MCF 10A (cell line): ENCODE measurements at regions not wholly inside any gene's neighbourhood (a gene's known extent, or its start where the extent isn't known, plus 50 kb on each side); places are given as distances from the start of the nearest gene placed in this dataset.

Source experiments
- BruUV-seq: library from RNA; stranded (reverse); fragments of 400-500 nt; replicated peaks from 2 replicates; lab custom pipeline; 2021; lab: Mats Ljungman, UMichigan
- CTCF ChIA-PET: fragments of 300-600 bp; sonication (Branson Sonifier 250); formaldehyde crosslinking; extraction: SDS; loops from one replicate; lab custom pipeline; 2021; ENCODE audit warnings: antibody characterized with exemption, inconsistent platforms; lab: Yijun Ruan, JAX
- POLR2A ChIA-PET: fragments of 300-600, 350-650 bp; sonication (Branson Sonifier 250); formaldehyde crosslinking; extraction: SDS; loops from one replicate; lab custom pipeline; 2020; ENCODE audit warnings: antibody characterized with exemption, inconsistent platforms; lab: Yijun Ruan, JAX
- DNase-seq: peaks from one replicate; pipeline ENCODE4 v3.0.0-alpha.2; 2018; ENCODE audit not compliant: unreplicated experiment
- H3K27ac Mint-ChIP-seq: one replicate; pipeline ENCODE4 v1.8.0; 2022; ENCODE audit warnings: mild to moderate bottlenecking, low read depth, mixed read lengths; ENCODE audit not compliant: unreplicated experiment
- H3K27me3 Mint-ChIP-seq: one replicate; pipeline ENCODE4 v1.8.0; 2022; ENCODE audit warnings: mixed read lengths; ENCODE audit not compliant: insufficient read depth, unreplicated experiment
- H3K36me3 Mint-ChIP-seq: one replicate; pipeline ENCODE4 v1.8.0; 2022; ENCODE audit warnings: mild to moderate bottlenecking, moderate library complexity, mixed read lengths; ENCODE audit not compliant: insufficient read depth, unreplicated experiment
- H3K4me1 Mint-ChIP-seq: one replicate; pipeline ENCODE4 v1.8.0; 2022; ENCODE audit warnings: mixed read lengths; ENCODE audit not compliant: insufficient read depth, unreplicated experiment
- H3K4me3 Mint-ChIP-seq: one replicate; pipeline ENCODE4 v1.8.0; 2022; ENCODE audit warnings: mild to moderate bottlenecking, moderate library complexity, mixed read lengths; ENCODE audit not compliant: unreplicated experiment
- H3K9me3 Mint-ChIP-seq: one replicate; pipeline ENCODE4 v1.8.0; 2022; ENCODE audit warnings: mixed read lengths; ENCODE audit not compliant: unreplicated experiment
- intact Hi-C: fragments of 100-400 bp; cut with micrococcal nuclease; formaldehyde crosslinking; loops from 2 replicates; pipeline ENCODE4 v1.14.1; 2022
- TF ChIP-seq, protein P1 (sequence below): fragments of 200-600 bp; IDR thresholded peaks from one replicate; pipeline ENCODE4 v1.8.0; 2022; ENCODE audit warnings: antibody characterized with exemption, mild to moderate bottlenecking; ENCODE audit not compliant: unreplicated experiment

DNA sequence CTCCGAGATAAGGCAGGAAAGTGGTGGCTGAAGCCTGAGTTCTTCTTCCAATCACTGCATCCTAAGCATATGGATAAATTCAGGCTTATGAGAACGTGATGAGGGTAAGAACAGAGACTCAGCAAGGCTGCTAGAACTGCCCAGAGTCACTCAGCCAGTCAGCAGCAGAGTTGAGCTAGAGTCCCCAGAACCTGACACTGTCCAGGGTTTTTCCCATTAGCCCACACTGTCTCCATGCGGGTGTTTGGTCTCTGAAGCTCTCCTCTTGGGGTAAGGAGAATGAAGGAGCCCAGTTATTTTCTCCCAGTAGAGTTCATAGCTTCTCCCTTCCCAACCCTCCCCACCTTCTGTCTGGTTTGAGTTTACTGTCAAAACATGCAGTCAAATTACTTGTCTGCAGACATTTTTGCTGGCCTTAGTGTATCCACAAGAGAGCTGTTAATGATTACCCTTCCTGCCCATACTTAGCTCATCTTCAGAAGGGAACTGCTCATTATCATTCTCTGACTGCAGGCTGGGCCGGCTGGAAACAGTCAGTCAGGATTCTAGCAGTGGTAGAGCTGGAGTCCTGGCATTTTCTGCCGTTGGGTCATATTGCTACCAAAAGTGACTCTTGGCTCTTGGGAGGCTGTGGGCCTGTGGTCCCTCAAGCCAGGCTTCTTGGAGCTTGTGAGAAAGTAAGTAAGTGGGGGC, 460.0 kb downstream of the HS3ST3B1 start:
- no peak for DNase-seq
- H3K4me3 Mint-ChIP-seq = no peak overlapping the region
- no TSS peak for BruUV-seq
- H3K4me1 Mint-ChIP-seq = no peaks in the 10 kb centered on the region
- H3K27ac Mint-ChIP-seq = no peak overlapping the region
- no peaks in the 10 kb centered on the region for H3K9me3 Mint-ChIP-seq
- TF ChIP-seq, protein P1, sequence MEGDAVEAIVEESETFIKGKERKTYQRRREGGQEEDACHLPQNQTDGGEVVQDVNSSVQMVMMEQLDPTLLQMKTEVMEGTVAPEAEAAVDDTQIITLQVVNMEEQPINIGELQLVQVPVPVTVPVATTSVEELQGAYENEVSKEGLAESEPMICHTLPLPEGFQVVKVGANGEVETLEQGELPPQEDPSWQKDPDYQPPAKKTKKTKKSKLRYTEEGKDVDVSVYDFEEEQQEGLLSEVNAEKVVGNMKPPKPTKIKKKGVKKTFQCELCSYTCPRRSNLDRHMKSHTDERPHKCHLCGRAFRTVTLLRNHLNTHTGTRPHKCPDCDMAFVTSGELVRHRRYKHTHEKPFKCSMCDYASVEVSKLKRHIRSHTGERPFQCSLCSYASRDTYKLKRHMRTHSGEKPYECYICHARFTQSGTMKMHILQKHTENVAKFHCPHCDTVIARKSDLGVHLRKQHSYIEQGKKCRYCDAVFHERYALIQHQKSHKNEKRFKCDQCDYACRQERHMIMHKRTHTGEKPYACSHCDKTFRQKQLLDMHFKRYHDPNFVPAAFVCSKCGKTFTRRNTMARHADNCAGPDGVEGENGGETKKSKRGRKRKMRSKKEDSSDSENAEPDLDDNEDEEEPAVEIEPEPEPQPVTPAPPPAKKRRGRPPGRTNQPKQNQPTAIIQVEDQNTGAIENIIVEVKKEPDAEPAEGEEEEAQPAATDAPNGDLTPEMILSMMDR = no peak
- ChIA-PET CTCF (interaction anchor here (0.6 to 0.8 kb wide), 3 partner anchors 10 to 1162 kb away, joined by 3 to 4 read pairs (median 3); no protein-coding TSS in a partner anchor), POLR2A (interaction anchor here (0.6 kb wide), 1 partner anchor 1170 kb away, joined by 4 read pairs; no protein-coding TSS in a partner anchor)
- H3K27me3 Mint-ChIP-seq = no peaks in the 10 kb centered on the region
- H3K36me3 Mint-ChIP-seq = no peaks in the 10 kb centered on the region
- intact Hi-C loops = no loop called here

DNA sequence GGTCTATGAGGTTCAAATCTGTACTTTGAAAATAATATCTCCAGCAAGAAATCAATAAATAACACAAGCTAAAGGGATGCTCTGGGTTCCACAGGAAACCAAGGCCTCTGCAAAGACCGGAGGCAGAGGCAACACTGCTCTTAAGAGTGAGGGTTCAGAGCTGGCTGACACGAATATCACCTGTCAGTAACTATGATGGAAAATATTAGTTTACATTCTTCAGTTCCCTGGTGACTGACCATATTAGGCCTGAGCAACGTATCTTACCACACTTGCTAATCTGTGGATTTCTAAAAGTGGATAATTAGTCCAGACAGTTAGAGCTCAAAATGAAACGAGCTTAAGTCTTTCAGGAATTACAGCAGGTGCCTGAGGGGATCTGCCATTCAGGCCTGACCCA, 459.3 kb downstream of the HS3ST3B1 start:
- CTCF ChIA-PET = interaction anchor here (0.6 to 0.8 kb wide), 4 partner anchors 10 to 1742 kb away, joined by 3 to 4 read pairs (median 3); no protein-coding TSS in a partner anchor
- POLR2A ChIA-PET = interaction anchor here (0.6 kb wide), 1 partner anchor 1170 kb away, joined by 4 read pairs; no protein-coding TSS in a partner anchor
- DNase-seq = no peak
- Mint-ChIP-seq H3K9me3 (no peaks in the 10 kb centered on the region), H3K27ac (no peak overlapping the region), H3K27me3 (no peaks in the 10 kb centered on the region), H3K4me1 (peaks cover under 1% of the 10 kb centered on the region), H3K36me3 (no peaks in the 10 kb centered on the region), H3K4me3 (no peak overlapping the region)
- BruUV-seq = no TSS peak
- intact Hi-C loops = no loop called here
- TF ChIP-seq, protein P1 = no peak

DNA sequence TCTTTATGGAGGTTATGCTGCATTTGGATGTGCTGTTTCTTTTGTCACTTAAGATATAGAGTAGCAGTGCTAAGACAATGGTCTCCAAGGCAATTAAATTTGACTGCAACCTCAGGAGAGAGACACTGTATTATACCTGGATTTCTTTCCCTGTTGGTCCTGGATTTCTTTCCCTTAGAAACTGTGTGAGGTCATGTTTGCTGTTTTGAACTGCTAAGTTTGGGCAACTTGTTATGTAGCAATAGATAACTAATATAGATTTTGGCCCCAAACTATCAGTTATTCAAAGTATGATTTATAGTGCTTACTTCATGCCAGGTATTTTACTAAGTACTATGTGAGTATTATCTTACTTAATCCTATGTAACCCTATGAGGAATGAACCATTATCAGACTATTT, 458.4 kb downstream of the HS3ST3B1 start:
- Mint-ChIP-seq H3K27ac (no peak overlapping the region), H3K36me3 (no peaks in the 10 kb centered on the region), H3K4me3 (no peak overlapping the region), H3K27me3 (no peaks in the 10 kb centered on the region), H3K4me1 (peaks cover 6% of the 10 kb centered on the region), H3K9me3 (no peaks in the 10 kb centered on the region)
- ChIA-PET CTCF (no interaction called here), POLR2A (no interaction called here)
- no peak for DNase-seq
- TF ChIP-seq, protein P1 = no peak
- BruUV-seq = no TSS peak
- intact Hi-C loops = no loop called here

DNA sequence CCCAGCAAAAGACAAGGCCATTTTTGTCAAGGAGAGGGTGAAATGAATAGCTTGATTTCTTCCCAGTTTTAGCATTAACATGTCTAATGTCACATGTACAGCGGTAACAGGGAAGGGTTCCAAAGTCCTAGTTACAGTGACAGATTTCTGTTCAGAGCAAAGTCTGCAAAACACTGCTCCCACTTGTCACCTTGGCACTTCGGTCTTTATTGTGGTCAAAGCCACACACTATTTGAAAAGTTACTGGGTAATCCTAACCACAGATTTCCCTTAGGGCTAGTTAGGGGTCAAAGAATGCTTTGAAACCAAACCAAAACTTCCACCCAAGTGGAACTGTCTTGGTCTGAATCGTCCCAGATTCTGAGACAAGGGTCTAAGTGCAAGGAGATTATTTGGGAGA, 455.6 kb downstream of the HS3ST3B1 start:
- Mint-ChIP-seq H3K27ac (no peak overlapping the region), H3K36me3 (no peaks in the 10 kb centered on the region), H3K4me3 (no peak overlapping the region), H3K4me1 (peaks cover 6% of the 10 kb centered on the region), H3K9me3 (no peaks in the 10 kb centered on the region), H3K27me3 (no peaks in the 10 kb centered on the region)
- TF ChIP-seq, protein P1 = no peak
- intact Hi-C loops = no loop called here
- no peak for DNase-seq
- ChIA-PET CTCF (interaction anchor here (0.6 kb wide), 1 partner anchor 399 kb away, joined by 3 read pairs; no protein-coding TSS in a partner anchor), POLR2A (interaction anchor here (0.8 kb wide), 1 partner anchor 17 kb away, joined by 3 read pairs; no protein-coding TSS in a partner anchor)
- BruUV-seq = no TSS peak
